SK-N-SH (cell line): ENCODE measurements at regions not wholly inside any gene's neighbourhood (a gene's known extent, or its start where the extent isn't known, plus 50 kb on each side); places are given as distances from the start of the nearest gene placed in this dataset.

ENCODE experiments used
- ELF1 ChIP-seq: IDR thresholded peaks from 2 replicates; pipeline ENCODE4 v1.4.0; 2012
- FOSL2 ChIP-seq: IDR thresholded peaks from 2 replicates; pipeline ENCODE4 v1.4.0; 2012; ENCODE audit warnings: low read depth, mild to moderate bottlenecking, moderate library complexity, borderline replicate concordance
- GABPA ChIP-seq: IDR thresholded peaks from 2 replicates; pipeline ENCODE4 v1.4.0; 2012; ENCODE audit warnings: low read depth, mild to moderate bottlenecking
- JUND ChIP-seq: IDR thresholded peaks from 2 replicates; pipeline ENCODE4 v1.4.0; 2012
- POLR2AphosphoS5 ChIP-seq: IDR thresholded peaks from 2 replicates; pipeline ENCODE4 v1.6.1; 2012; ENCODE audit warnings: low read depth, low read length
- RXRA ChIP-seq: IDR thresholded peaks from 2 replicates; pipeline ENCODE4 v1.4.0; 2012; ENCODE audit warnings: low read depth, mild to moderate bottlenecking, borderline replicate concordance
- TAF1 ChIP-seq: IDR thresholded peaks from 2 replicates; pipeline ENCODE4 v1.6.1; 2012; ENCODE audit warnings: low read depth, mild to moderate bottlenecking, low read length, moderate library complexity, borderline replicate concordance
- TF ChIP-seq, protein P1 (sequence below): IDR thresholded peaks from 2 replicates; pipeline ENCODE4 v1.6.1; 2012; ENCODE audit warnings: mild to moderate bottlenecking, low read depth, low read length, moderate library complexity
- TF ChIP-seq, protein P2 (sequence below): IDR thresholded peaks from 2 replicates; pipeline ENCODE4 v1.4.0; 2012; ENCODE audit warnings: low read depth
- TF ChIP-seq, protein P3 (sequence below): fragments of 200-600 bp; sonication (generic); IDR thresholded peaks from 2 replicates; pipeline ENCODE4 v1.6.1; 2017; ENCODE audit warnings: antibody characterized with exemption, mild to moderate bottlenecking, moderate library complexity
- TF ChIP-seq, protein P4 (sequence below): fragments of 150-350 bp; IDR thresholded peaks from 2 replicates; pipeline ENCODE4 v1.6.1; 2017; ENCODE audit warnings: antibody characterized with exemption, low read length, low read depth, borderline replicate concordance

DNA sequence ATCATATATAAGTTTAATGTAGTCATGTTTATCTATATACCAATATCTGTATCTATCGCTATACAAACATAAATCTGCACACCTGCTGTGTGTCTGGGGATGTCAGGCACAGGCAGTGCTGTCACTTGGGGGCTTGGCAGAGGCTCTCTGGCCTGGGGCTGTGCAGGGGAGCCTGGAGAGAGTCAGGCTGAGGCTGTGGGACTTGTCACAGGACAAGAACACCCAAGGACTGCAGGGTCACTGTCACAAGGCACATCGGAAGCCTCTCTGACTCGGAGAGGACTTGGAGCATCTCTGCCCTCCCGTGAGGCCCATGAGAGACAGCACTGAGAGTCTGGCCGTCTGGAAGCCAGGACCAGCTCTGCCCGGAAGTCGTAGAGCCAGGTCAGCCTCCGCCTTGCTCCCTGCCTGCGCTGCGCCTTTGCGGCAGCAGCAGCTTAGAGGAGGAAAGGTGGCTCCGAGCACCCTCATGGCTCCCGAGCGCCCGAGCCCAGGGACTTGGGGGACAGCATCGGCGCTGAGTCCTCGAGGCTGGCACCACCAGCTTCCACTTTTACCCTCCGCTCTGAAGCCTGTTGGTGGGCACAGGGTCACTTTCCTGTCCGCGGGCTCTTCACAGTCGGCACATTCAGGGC lies 280.3 kb downstream of the NDUFA10 start:
- TF ChIP-seq, protein P1, sequence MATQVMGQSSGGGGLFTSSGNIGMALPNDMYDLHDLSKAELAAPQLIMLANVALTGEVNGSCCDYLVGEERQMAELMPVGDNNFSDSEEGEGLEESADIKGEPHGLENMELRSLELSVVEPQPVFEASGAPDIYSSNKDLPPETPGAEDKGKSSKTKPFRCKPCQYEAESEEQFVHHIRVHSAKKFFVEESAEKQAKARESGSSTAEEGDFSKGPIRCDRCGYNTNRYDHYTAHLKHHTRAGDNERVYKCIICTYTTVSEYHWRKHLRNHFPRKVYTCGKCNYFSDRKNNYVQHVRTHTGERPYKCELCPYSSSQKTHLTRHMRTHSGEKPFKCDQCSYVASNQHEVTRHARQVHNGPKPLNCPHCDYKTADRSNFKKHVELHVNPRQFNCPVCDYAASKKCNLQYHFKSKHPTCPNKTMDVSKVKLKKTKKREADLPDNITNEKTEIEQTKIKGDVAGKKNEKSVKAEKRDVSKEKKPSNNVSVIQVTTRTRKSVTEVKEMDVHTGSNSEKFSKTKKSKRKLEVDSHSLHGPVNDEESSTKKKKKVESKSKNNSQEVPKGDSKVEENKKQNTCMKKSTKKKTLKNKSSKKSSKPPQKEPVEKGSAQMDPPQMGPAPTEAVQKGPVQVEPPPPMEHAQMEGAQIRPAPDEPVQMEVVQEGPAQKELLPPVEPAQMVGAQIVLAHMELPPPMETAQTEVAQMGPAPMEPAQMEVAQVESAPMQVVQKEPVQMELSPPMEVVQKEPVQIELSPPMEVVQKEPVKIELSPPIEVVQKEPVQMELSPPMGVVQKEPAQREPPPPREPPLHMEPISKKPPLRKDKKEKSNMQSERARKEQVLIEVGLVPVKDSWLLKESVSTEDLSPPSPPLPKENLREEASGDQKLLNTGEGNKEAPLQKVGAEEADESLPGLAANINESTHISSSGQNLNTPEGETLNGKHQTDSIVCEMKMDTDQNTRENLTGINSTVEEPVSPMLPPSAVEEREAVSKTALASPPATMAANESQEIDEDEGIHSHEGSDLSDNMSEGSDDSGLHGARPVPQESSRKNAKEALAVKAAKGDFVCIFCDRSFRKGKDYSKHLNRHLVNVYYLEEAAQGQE, result no peak
- TF ChIP-seq, protein P2, sequence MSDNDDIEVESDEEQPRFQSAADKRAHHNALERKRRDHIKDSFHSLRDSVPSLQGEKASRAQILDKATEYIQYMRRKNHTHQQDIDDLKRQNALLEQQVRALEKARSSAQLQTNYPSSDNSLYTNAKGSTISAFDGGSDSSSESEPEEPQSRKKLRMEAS, result no peak
- TF ChIP-seq POLR2AphosphoS5 (no peak), FOSL2 (no peak), ELF1 (no peak), TAF1 (no peak), GABPA (no peak), RXRA (no peak), JUND (no peak)
- TF ChIP-seq, protein P3, sequence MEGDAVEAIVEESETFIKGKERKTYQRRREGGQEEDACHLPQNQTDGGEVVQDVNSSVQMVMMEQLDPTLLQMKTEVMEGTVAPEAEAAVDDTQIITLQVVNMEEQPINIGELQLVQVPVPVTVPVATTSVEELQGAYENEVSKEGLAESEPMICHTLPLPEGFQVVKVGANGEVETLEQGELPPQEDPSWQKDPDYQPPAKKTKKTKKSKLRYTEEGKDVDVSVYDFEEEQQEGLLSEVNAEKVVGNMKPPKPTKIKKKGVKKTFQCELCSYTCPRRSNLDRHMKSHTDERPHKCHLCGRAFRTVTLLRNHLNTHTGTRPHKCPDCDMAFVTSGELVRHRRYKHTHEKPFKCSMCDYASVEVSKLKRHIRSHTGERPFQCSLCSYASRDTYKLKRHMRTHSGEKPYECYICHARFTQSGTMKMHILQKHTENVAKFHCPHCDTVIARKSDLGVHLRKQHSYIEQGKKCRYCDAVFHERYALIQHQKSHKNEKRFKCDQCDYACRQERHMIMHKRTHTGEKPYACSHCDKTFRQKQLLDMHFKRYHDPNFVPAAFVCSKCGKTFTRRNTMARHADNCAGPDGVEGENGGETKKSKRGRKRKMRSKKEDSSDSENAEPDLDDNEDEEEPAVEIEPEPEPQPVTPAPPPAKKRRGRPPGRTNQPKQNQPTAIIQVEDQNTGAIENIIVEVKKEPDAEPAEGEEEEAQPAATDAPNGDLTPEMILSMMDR, result no peak
- TF ChIP-seq, protein P4, sequence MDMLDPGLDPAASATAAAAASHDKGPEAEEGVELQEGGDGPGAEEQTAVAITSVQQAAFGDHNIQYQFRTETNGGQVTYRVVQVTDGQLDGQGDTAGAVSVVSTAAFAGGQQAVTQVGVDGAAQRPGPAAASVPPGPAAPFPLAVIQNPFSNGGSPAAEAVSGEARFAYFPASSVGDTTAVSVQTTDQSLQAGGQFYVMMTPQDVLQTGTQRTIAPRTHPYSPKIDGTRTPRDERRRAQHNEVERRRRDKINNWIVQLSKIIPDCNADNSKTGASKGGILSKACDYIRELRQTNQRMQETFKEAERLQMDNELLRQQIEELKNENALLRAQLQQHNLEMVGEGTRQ, result no peak
